ENCODE measurements at regions not wholly inside any gene's neighbourhood (a gene's known extent, or its start where the extent isn't known, plus 50 kb on each side); places are given as distances from the start of the nearest gene placed in this dataset.
"Not testable (repeated sequence)": the region's sequence is repeated elsewhere in the genome, so short reads cannot be mapped to it uniquely, and the experiment has no call there.

- H3K9ac ChIP-seq (ENCODE audit: low read length); H3K4me3 ChIP-seq (ENCODE audit: low read length); H3K27ac ChIP-seq (ENCODE audit: low read length); H3K4me1 ChIP-seq (ENCODE audit: control insufficient read depth, low read depth, low read length); H3K36me3 ChIP-seq (ENCODE audit: control insufficient read depth, low read depth, low read length); H3K27me3 ChIP-seq (ENCODE audit: control insufficient read depth, insufficient read depth, low read length): not testable (repeated sequence)
- peaks cover 15% of the 10 kb centered on the region for H3K9me3 ChIP-seq (ENCODE audit: control insufficient read depth, low read depth, low read length)
These were observed 990.5 kb downstream of the PRIM2 start for GRCh38 chr6:58307901-58308300.

- H3K27me3 ChIP-seq (ENCODE audit: control insufficient read depth, insufficient read depth, low read length); H3K36me3 ChIP-seq (ENCODE audit: control insufficient read depth, low read depth, low read length); H3K9ac ChIP-seq (ENCODE audit: low read length); H3K4me3 ChIP-seq (ENCODE audit: low read length); H3K27ac ChIP-seq (ENCODE audit: low read length); H3K4me1 ChIP-seq (ENCODE audit: control insufficient read depth, low read depth, low read length): not testable (repeated sequence)
- peaks cover 42% of the 10 kb centered on the region for H3K9me3 ChIP-seq (ENCODE audit: control insufficient read depth, low read depth, low read length)
These were observed 1014.7 kb downstream of the PRIM2 start for GRCh38 chr6:58332108-58332507.

GRCh38 chr6:58342287-58342686, 1024.9 kb downstream of the PRIM2 start:
- not testable (repeated sequence) for H3K27me3 ChIP-seq (ENCODE audit: control insufficient read depth, insufficient read depth, low read length); H3K4me1 ChIP-seq (ENCODE audit: control insufficient read depth, low read depth, low read length); H3K4me3 ChIP-seq (ENCODE audit: low read length); H3K36me3 ChIP-seq (ENCODE audit: control insufficient read depth, low read depth, low read length); H3K9ac ChIP-seq (ENCODE audit: low read length); H3K27ac ChIP-seq (ENCODE audit: low read length)
- H3K9me3 ChIP-seq (ENCODE audit: control insufficient read depth, low read depth, low read length), result peaks cover 17% of the 10 kb centered on the region

GRCh38 chr6:58347534-58347933, 1030.1 kb downstream of the PRIM2 start:
- not testable (repeated sequence) for H3K4me3 ChIP-seq (ENCODE audit: low read length); H3K27me3 ChIP-seq (ENCODE audit: control insufficient read depth, insufficient read depth, low read length); H3K9ac ChIP-seq (ENCODE audit: low read length); H3K4me1 ChIP-seq (ENCODE audit: control insufficient read depth, low read depth, low read length); H3K36me3 ChIP-seq (ENCODE audit: control insufficient read depth, low read depth, low read length); H3K27ac ChIP-seq (ENCODE audit: low read length)
- peaks cover 32% of the 10 kb centered on the region for H3K9me3 ChIP-seq (ENCODE audit: control insufficient read depth, low read depth, low read length)

GRCh38 chr6:58351619-58352018, 1034.2 kb downstream of the PRIM2 start:
- not testable (repeated sequence) for H3K36me3 ChIP-seq (ENCODE audit: control insufficient read depth, low read depth, low read length); H3K4me1 ChIP-seq (ENCODE audit: control insufficient read depth, low read depth, low read length); H3K27ac ChIP-seq (ENCODE audit: low read length); H3K27me3 ChIP-seq (ENCODE audit: control insufficient read depth, insufficient read depth, low read length); H3K4me3 ChIP-seq (ENCODE audit: low read length); H3K9ac ChIP-seq (ENCODE audit: low read length)
- peaks cover 39% of the 10 kb centered on the region for H3K9me3 ChIP-seq (ENCODE audit: control insufficient read depth, low read depth, low read length)

- not testable (repeated sequence) for H3K4me1 ChIP-seq (ENCODE audit: control insufficient read depth, low read depth, low read length); H3K27ac ChIP-seq (ENCODE audit: low read length); H3K36me3 ChIP-seq (ENCODE audit: control insufficient read depth, low read depth, low read length); H3K9ac ChIP-seq (ENCODE audit: low read length); H3K27me3 ChIP-seq (ENCODE audit: control insufficient read depth, insufficient read depth, low read length); H3K4me3 ChIP-seq (ENCODE audit: low read length)
- H3K9me3 ChIP-seq (ENCODE audit: control insufficient read depth, low read depth, low read length), result peaks cover 41% of the 10 kb centered on the region
These were observed 1041.0 kb downstream of the PRIM2 start for GRCh38 chr6:58358452-58358851.

- not testable (repeated sequence) for H3K36me3 ChIP-seq (ENCODE audit: control insufficient read depth, low read depth, low read length); H3K27me3 ChIP-seq (ENCODE audit: control insufficient read depth, insufficient read depth, low read length); H3K4me3 ChIP-seq (ENCODE audit: low read length); H3K4me1 ChIP-seq (ENCODE audit: control insufficient read depth, low read depth, low read length); H3K27ac ChIP-seq (ENCODE audit: low read length); H3K9ac ChIP-seq (ENCODE audit: low read length)
- H3K9me3 ChIP-seq (ENCODE audit: control insufficient read depth, low read depth, low read length), result peaks cover 27% of the 10 kb centered on the region
These were observed 1048.4 kb downstream of the PRIM2 start for GRCh38 chr6:58365856-58366255.

GRCh38 chr6:58406659-58407058, 1089.2 kb downstream of the PRIM2 start:
- H3K9me3 ChIP-seq (ENCODE audit: control insufficient read depth, low read depth, low read length), result peaks cover 57% of the 10 kb centered on the region
- H3K27ac ChIP-seq (ENCODE audit: low read length), result not testable (repeated sequence)

GRCh38 chr6:58419321-58419720, 1101.9 kb downstream of the PRIM2 start:
- no peaks in the 10 kb centered on the region for H3K36me3 ChIP-seq (ENCODE audit: control insufficient read depth, low read depth, low read length)
- H3K27me3 ChIP-seq (ENCODE audit: control insufficient read depth, insufficient read depth, low read length), result no peaks in the 10 kb centered on the region
- H3K9me3 ChIP-seq (ENCODE audit: control insufficient read depth, low read depth, low read length), result peaks cover 68% of the 10 kb centered on the region
- no peaks in the 10 kb centered on the region for H3K4me1 ChIP-seq (ENCODE audit: control insufficient read depth, low read depth, low read length)
- no peak overlapping the region for H3K4me3 ChIP-seq (ENCODE audit: low read length)
- H3K27ac ChIP-seq (ENCODE audit: low read length), result no peak overlapping the region
- H3K9ac ChIP-seq (ENCODE audit: low read length), result no peak overlapping the region

More at GRCh38 chr6:58406659-58407058, 1089.2 kb downstream of the PRIM2 start:
- not testable (repeated sequence) for H3K27me3 ChIP-seq (ENCODE audit: control insufficient read depth, insufficient read depth, low read length); H3K4me1 ChIP-seq (ENCODE audit: control insufficient read depth, low read depth, low read length); H3K4me3 ChIP-seq (ENCODE audit: low read length); H3K9ac ChIP-seq (ENCODE audit: low read length); H3K36me3 ChIP-seq (ENCODE audit: control insufficient read depth, low read depth, low read length)
